Vagina (tissue), 2 donors: ENCODE measurements at regions not wholly inside any gene's neighbourhood (a gene's known extent, or its start where the extent isn't known, plus 50 kb on each side); places are given as distances from the start of the nearest gene placed in this dataset.

Experiments
- POLR2AphosphoS5 ChIP-seq, 2 donors: sonication (generic); formaldehyde crosslinking; IDR thresholded peaks; one replicate each; pipeline ENCODE4 v1.9.0; 2017; ENCODE audit warnings: antibody characterized with exemption in 2 of 2, mild to moderate bottlenecking in 2 of 2, low read depth in 1 of 2; ENCODE audit not compliant: insufficient read depth in 1 of 2
- TF ChIP-seq, protein P1 (sequence below), 3 experiments: fragments of 450-650 bp in 2 of 3; fragments of 200-600 bp in 1 of 3; sonication (generic) in 1 of 3; IDR thresholded peaks; one replicate each; pipeline ENCODE4 v1.5.1; 2017 to 2019; ENCODE audit warnings: antibody characterized with exemption in 3 of 3, mild to moderate bottlenecking in 2 of 3, moderate library complexity in 2 of 3

DNA sequence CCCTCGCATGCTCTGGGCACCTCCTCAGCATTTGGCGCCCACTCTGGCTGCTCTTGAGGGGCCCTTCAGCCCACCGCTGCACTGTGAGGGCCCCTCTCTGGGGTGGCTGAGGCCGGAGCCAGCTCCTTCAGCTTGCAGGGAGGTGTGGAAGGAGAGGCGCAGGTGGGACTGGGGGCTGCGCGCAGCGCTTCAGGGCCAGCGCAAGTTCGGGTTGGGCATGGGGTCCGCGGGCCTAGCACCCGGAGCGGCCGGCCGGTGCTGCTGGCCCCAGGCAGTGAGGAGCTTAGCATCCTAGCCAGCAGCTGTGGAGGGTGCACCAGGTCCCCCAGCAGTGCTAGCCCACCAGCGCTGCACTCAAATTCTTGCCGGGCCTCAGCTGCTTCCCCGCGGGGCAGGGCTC lies 305.6 kb upstream of the ANKRD30A start:
- TF ChIP-seq POLR2AphosphoS5 (IDR thresholded peaks at IDR 0.05; ENCODE audit: insufficient read depth in 1 of 2, low read depth in 1 of 2) = no peak
- TF ChIP-seq, protein P1, sequence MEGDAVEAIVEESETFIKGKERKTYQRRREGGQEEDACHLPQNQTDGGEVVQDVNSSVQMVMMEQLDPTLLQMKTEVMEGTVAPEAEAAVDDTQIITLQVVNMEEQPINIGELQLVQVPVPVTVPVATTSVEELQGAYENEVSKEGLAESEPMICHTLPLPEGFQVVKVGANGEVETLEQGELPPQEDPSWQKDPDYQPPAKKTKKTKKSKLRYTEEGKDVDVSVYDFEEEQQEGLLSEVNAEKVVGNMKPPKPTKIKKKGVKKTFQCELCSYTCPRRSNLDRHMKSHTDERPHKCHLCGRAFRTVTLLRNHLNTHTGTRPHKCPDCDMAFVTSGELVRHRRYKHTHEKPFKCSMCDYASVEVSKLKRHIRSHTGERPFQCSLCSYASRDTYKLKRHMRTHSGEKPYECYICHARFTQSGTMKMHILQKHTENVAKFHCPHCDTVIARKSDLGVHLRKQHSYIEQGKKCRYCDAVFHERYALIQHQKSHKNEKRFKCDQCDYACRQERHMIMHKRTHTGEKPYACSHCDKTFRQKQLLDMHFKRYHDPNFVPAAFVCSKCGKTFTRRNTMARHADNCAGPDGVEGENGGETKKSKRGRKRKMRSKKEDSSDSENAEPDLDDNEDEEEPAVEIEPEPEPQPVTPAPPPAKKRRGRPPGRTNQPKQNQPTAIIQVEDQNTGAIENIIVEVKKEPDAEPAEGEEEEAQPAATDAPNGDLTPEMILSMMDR (IDR thresholded peaks at IDR 0.05) = no peak
